ENCODE measurements at regions not wholly inside any gene's neighbourhood (a gene's known extent, or its start where the extent isn't known, plus 50 kb on each side); places are given as distances from the start of the nearest gene placed in this dataset.

GRCh38 chr1:5568321-5568720, 423.9 kb downstream of the NPHP4 start:
- H3K27ac ChIP-seq (ENCODE audit: low read length), result no peak overlapping the region
- H3K4me3 ChIP-seq (ENCODE audit: low read depth in 1 of 2, low read length in 2 of 2), result no peak overlapping the region
- no peaks in the 10 kb centered on the region for H3K36me3 ChIP-seq (ENCODE audit: insufficient read depth, low read length)
- no peaks in the 10 kb centered on the region for H4K20me1 ChIP-seq (ENCODE audit: insufficient read depth, low read length)
- no peak overlapping the region for H3K4me2 ChIP-seq (ENCODE audit: insufficient read depth, low read length)
- ATAC-seq (ENCODE audit: insufficient read depth, low read depth) (no peak), DNase-seq (no peak)
- H3K4me1 ChIP-seq (ENCODE audit: insufficient read depth, low read length), result no peaks in the 10 kb centered on the region
- TF ChIP-seq CTCF (IDR thresholded peaks at IDR 0.05; ENCODE audit: borderline replicate concordance, extremely low read depth, low read length, poor library complexity, severe bottlenecking) (no peak), EZH2 (IDR thresholded peaks at IDR 0.05; ENCODE audit: borderline replicate concordance, low read depth, low read length, severe bottlenecking) (no peak)
- no peak overlapping the region for H3K9ac ChIP-seq (ENCODE audit: low read depth, low read length)
- no peaks in the 10 kb centered on the region for H3K79me2 ChIP-seq (ENCODE audit: insufficient read depth, low read length)
- no peaks in the 10 kb centered on the region for H3K27me3 ChIP-seq (ENCODE audit: insufficient read depth, low read length, poor library complexity)
- H3K9me3 ChIP-seq (ENCODE audit: insufficient read depth, low read length, severe bottlenecking), result peaks cover 5% of the 10 kb centered on the region
- H2AFZ ChIP-seq (ENCODE audit: low read depth, low read length), result no peak overlapping the region

- H3K4me3 ChIP-seq (ENCODE audit: low read depth in 1 of 2, low read length in 2 of 2), result no peak overlapping the region
- H3K36me3 ChIP-seq (ENCODE audit: insufficient read depth, low read length), result no peaks in the 10 kb centered on the region
- no peaks in the 10 kb centered on the region for H3K4me1 ChIP-seq (ENCODE audit: insufficient read depth, low read length)
- H3K4me2 ChIP-seq (ENCODE audit: insufficient read depth, low read length), result no peak overlapping the region
- H4K20me1 ChIP-seq (ENCODE audit: insufficient read depth, low read length), result no peaks in the 10 kb centered on the region
- H3K9ac ChIP-seq (ENCODE audit: low read depth, low read length), result no peak overlapping the region
- DNase-seq (no peak), ATAC-seq (ENCODE audit: insufficient read depth, low read depth) (no peak)
- no peaks in the 10 kb centered on the region for H3K27me3 ChIP-seq (ENCODE audit: insufficient read depth, low read length, poor library complexity)
- peaks cover 5% of the 10 kb centered on the region for H3K9me3 ChIP-seq (ENCODE audit: insufficient read depth, low read length, severe bottlenecking)
- no peak overlapping the region for H3K27ac ChIP-seq (ENCODE audit: low read length)
- no peak overlapping the region for H2AFZ ChIP-seq (ENCODE audit: low read depth, low read length)
- no peak for TF ChIP-seq EZH2 (IDR thresholded peaks at IDR 0.05; ENCODE audit: borderline replicate concordance, low read depth, low read length, severe bottlenecking)
- no peak for TF ChIP-seq CTCF (IDR thresholded peaks at IDR 0.05; ENCODE audit: borderline replicate concordance, extremely low read depth, low read length, poor library complexity, severe bottlenecking)
- no peaks in the 10 kb centered on the region for H3K79me2 ChIP-seq (ENCODE audit: insufficient read depth, low read length)
These were observed 424.4 kb downstream of the NPHP4 start for GRCh38 chr1:5567839-5568238.

- H3K4me3 ChIP-seq (ENCODE audit: low read depth in 1 of 2, low read length in 2 of 2), result no peak overlapping the region
- H3K4me2 ChIP-seq (ENCODE audit: insufficient read depth, low read length), result no peak overlapping the region
- H3K27ac ChIP-seq (ENCODE audit: low read length), result no peak overlapping the region
- no peak for TF ChIP-seq EZH2 (IDR thresholded peaks at IDR 0.05; ENCODE audit: borderline replicate concordance, low read depth, low read length, severe bottlenecking)
- no peak for TF ChIP-seq CTCF (IDR thresholded peaks at IDR 0.05; ENCODE audit: borderline replicate concordance, extremely low read depth, low read length, poor library complexity, severe bottlenecking)
- H3K9me3 ChIP-seq (ENCODE audit: insufficient read depth, low read length, severe bottlenecking), result peaks cover 5% of the 10 kb centered on the region
- H4K20me1 ChIP-seq (ENCODE audit: insufficient read depth, low read length), result no peaks in the 10 kb centered on the region
- DNase-seq, result no peak
- H3K9ac ChIP-seq (ENCODE audit: low read depth, low read length), result no peak overlapping the region
- H3K79me2 ChIP-seq (ENCODE audit: insufficient read depth, low read length), result no peaks in the 10 kb centered on the region
- H3K27me3 ChIP-seq (ENCODE audit: insufficient read depth, low read length, poor library complexity), result no peaks in the 10 kb centered on the region
- H3K4me1 ChIP-seq (ENCODE audit: insufficient read depth, low read length), result no peaks in the 10 kb centered on the region
- ATAC-seq (ENCODE audit: insufficient read depth, low read depth), result no peak
- no peak overlapping the region for H2AFZ ChIP-seq (ENCODE audit: low read depth, low read length)
- no peaks in the 10 kb centered on the region for H3K36me3 ChIP-seq (ENCODE audit: insufficient read depth, low read length)
These were observed 425.3 kb downstream of the NPHP4 start for GRCh38 chr1:5566924-5567323.
